ENCODE measurements at regions not wholly inside any gene's neighbourhood (a gene's known extent, or its start where the extent isn't known, plus 50 kb on each side); places are given as distances from the start of the nearest gene placed in this dataset.

DNA sequence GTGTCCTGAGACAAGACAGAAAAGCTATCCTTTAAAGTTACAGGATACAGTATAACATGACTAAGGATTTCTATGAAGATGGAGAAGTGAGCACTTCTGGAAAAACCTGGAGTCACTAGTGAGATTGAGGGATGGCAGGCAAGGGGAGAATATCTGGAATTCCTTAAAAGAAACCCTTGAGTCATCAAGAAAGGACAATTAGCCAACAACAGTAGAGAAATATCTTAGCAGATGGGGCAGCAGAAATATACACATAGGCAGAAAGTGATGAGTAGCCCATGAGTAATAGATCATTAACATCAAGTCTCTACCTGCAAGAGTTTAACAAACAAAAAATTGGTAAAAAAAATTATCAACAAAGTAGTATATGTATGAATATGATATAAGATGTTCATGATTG is 858.8 kb upstream of the FRG1 start:
- intact Hi-C loops (cut with micrococcal nuclease): no loop called here

GRCh38 chr4:189083769-189084168 is 856.9 kb upstream of the FRG1 start:
- intact Hi-C loops (cut with micrococcal nuclease): no loop called here

- intact Hi-C loops (cut with micrococcal nuclease): no loop called here
Observed at GRCh38 chr4:189084671-189085070, 856.0 kb upstream of the FRG1 start.

DNA sequence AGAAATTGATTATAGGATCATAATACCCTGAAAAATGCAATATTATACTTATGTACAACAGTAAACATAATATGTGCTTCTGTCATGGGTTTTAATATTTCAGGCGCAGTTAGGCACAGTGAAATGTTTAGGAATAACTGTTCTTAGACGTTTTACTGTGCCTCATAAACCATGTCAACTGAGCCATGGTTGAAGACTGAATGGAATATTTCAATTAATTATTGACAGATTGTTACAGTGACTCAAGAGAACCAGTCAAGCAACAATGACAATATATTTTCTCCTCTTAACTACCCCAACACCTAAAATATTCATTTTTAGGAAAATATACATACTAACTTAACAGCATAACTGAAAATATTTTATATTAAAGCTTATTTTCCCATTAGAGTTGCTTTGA is 852.7 kb upstream of the FRG1 start:
- intact Hi-C loops (cut with micrococcal nuclease): no loop called here

DNA sequence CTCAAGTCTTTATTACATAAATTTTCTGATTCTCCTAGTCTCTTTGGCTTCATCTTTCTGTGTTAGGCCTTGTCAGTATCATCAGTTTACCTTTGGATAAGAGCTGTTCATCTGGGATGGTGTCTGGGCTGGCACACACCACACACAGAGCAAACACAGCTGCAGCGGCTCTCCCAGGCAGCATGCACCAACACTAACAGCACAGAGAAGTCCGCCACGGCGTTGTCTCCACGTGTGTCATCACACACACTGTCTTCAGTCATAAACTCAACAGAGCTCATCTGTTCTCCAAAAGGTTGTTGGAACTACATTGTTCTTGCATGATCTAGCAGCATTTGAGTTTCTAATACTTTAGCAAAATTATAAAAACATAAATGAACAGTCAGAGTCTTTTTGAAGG is 851.9 kb upstream of the FRG1 start:
- intact Hi-C loops (cut with micrococcal nuclease): no loop called here

- intact Hi-C loops (cut with micrococcal nuclease): no loop called here
Observed at GRCh38 chr4:189090174-189090814, 850.4 kb upstream of the FRG1 start.

GRCh38 chr4:189092581-189092980 is 848.1 kb upstream of the FRG1 start:
- intact Hi-C loops (cut with micrococcal nuclease): no loop called here

GRCh38 chr4:189096108-189096507 is 844.6 kb upstream of the FRG1 start:
- intact Hi-C loops (cut with micrococcal nuclease): no loop called here

GRCh38 chr4:189096717-189097116 is 844.0 kb upstream of the FRG1 start:
- intact Hi-C loops (cut with micrococcal nuclease): no loop called here

DNA sequence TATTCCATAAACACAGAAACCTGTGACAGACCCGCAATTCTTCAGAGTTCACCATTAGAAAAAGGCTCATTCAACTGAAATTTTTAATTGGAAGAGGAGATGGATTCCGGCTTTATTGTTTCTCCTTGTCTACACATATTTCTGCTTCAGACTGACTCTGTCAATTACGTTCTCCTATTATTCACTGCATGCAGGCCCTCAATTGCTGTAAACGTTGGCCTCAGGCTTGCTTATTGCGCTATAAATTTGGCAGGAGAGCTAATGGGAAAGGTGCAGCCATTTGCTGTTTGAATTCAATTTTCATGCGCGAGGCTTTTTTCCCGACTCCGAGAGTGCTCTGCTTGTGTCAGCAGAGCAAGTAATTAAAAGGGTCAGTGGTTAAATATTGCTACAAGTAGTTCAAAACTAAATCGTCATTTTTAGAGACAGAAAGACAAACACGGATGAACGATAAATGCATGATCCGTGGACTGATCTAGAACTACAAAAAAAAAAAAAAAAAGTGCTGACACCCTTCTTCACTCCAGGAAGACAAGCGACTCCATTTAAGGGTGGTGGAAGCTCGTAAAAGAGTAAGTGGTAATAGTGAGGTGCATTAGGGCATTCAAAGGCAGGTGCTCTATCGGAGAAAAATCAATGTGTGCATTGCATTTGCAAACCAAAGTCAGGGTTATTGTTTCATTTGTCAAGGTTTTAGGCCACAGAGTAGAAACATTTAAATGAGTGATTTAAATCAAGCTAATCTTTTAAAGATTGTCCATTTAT is 841.6 kb upstream of the FRG1 start:
- intact Hi-C loops (cut with micrococcal nuclease): no loop called here

DNA sequence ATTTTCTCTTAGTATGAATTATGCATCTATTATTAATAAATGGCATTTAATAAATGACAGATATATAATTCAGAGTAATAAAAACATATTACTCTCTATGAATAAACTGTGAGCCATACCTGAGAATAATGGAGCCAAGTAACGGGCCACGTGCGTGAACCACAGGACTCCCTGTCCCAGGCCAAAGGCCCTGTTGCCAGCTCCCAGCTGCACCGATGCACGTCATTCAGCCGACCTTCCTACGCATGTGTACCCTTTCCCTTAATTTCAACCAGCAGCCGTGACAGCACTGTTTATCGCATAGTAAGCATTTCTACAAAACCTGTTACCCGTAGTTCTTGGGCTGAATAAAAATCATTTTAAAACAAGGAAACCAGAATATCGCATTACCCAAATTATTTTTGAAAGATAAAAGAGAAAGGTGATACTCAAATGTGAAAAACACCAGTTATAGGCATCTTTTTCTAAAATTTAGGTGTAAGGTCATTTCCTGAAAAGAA is 827.2 kb upstream of the FRG1 start:
- intact Hi-C loops (cut with micrococcal nuclease): no loop called here

- intact Hi-C loops (cut with micrococcal nuclease): no loop called here
Observed at GRCh38 chr4:189117426-189117825, 823.2 kb upstream of the FRG1 start.

DNA sequence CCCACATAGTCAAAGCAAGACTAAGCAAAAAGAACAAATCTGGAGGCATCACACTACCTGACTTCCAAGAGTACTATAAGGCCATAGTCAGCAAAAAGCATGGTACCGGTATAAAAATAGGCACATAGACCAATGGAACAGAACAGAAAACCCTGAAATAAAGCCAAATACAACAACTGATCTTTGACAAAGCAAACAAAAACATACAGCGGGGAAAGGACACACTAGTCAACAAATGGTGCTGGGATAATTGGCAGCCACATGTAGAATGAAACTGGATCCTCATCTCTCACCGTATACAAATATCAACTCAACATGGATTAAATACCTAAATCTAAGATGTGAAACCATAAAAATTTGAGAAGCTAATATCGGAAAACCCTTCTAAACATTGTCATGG is 819.3 kb upstream of the FRG1 start:
- intact Hi-C loops (cut with micrococcal nuclease): no loop called here

GRCh38 chr4:189124149-189124758 is 816.4 kb upstream of the FRG1 start:
- intact Hi-C loops (cut with micrococcal nuclease): no loop called here

GRCh38 chr4:189124791-189125190 is 815.9 kb upstream of the FRG1 start:
- intact Hi-C loops (cut with micrococcal nuclease): no loop called here

- intact Hi-C loops (cut with micrococcal nuclease): no loop called here
Observed at GRCh38 chr4:189126040-189126439, 814.6 kb upstream of the FRG1 start.

- intact Hi-C loops (cut with micrococcal nuclease): no loop called here
Observed at GRCh38 chr4:189128341-189128740, 812.3 kb upstream of the FRG1 start.

DNA sequence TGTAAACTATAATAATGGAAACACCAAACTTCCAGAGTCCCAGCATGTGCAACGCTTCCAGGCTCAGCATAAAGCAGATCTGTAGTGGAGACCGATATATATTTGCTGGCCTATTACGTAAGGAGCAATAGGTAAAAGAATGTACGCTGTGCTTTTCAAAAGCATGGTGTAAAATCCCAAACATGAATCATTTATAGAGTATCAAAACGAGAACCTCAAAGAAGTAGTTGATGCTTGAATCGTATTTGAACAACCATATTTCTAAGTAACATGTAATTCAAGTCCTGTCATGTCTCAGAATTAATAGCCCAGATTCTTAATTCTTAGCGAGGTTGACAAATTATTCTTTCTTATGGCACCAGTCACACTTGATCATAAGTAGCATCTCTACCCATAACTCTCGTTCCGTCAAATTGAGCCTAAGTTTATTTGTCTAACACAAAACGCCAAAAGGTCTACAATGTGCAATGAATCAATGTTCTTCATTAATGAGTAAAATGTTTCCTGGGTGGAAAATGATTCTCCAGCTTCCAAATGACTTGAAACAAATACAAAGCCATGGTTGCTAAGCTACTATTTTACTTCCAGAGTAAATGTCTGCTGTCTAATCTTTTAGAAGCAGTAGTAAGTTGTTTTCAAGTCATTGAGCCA is 811.5 kb upstream of the FRG1 start:
- intact Hi-C loops (cut with micrococcal nuclease): no loop called here

GRCh38 chr4:189131118-189131517 is 809.6 kb upstream of the FRG1 start:
- intact Hi-C loops (cut with micrococcal nuclease): no loop called here

DNA sequence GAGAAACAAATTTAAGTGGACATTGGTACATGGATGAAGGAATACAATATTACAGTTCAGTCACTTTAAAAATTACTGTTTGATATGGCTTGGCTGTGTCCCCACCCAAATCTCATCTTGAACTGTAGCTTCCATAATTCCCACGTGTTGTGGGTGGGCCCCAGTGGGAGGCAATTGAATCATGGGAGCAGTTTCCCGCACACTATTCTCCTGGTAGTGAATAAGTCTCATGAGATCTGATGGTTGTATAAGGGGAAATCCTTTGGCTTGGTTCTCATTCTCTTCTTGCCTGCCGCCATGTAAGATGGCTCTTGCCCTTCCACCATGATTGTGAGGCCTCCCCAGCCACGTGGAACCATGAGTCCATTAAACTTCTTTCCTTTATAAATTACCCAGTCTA is 804.2 kb upstream of the FRG1 start:
- intact Hi-C loops (cut with micrococcal nuclease): no loop called here

DNA sequence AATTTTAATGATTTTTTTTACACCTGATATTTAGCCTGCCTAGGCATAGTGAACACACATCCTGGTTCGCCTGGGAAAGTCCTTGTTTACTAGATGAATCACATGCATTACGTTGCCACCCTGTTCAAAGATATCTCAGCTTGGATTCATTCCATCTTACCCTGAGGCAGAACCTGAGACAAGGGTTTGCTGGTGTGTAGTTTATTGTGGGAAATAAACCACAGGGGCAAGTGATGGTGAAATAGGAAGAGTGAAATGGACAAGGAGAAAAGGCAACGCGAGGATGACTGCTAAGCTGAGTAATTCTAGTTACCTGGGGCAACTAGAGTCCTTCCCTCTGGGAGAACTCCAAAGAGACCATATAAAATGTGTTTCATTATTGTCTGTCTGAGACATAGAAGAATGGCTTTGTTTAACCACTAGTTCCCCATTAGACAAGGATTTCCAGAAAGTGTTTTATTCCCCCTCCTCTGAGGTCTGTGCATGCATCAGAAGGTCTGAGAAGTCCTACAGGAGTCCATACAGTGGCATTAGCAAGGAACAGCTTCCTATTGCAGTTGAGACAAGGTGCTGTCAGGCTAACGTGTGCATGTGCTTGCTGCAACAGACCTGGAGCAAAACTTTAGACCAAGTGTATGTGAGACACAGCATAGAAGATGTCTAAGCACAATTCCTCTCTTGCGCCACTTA is 797.3 kb upstream of the FRG1 start:
- intact Hi-C loops (cut with micrococcal nuclease): no loop called here
